ENCODE measurements at regions not wholly inside any gene's neighbourhood (a gene's known extent, or its start where the extent isn't known, plus 50 kb on each side); places are given as distances from the start of the nearest gene placed in this dataset.

- no TSS peak for BruUV-seq (replicated peaks)
- no peaks in the 10 kb centered on the region for H3K27me3 ChIP-seq (ENCODE audit: insufficient read depth, low read length)
- H3K9me3 ChIP-seq (ENCODE audit: control insufficient read depth in 1 of 2, insufficient read depth in 1 of 2, low read depth in 1 of 2, low read length in 2 of 2) = no peaks in the 10 kb centered on the region
- H3K27ac ChIP-seq (ENCODE audit: low read depth, low read length) = no peak overlapping the region
- CTCF ChIA-PET = no interaction called here
- intact Hi-C loops (cut with micrococcal nuclease) = no loop called here
- H4K20me1 ChIP-seq (ENCODE audit: insufficient read depth) = no peaks in the 10 kb centered on the region; the same call in 1 of the 2 replicates
- H3K4me3 ChIP-seq (replicated peaks in 1 of 2; ENCODE audit: low read depth in 1 of 2, low read length in 2 of 2) = no peak overlapping the region
- H3K9ac ChIP-seq (ENCODE audit: low read length) = no peak overlapping the region
- no peaks in the 10 kb centered on the region for H3K36me3 ChIP-seq (ENCODE audit: control insufficient read depth in 1 of 2, insufficient read depth in 2 of 2, low read length in 2 of 2)
- no peak for ATAC-seq
- no peaks in the 10 kb centered on the region for H3K4me1 ChIP-seq (ENCODE audit: control insufficient read depth in 1 of 2, insufficient read depth in 2 of 2, low read length in 2 of 2)
- DNase-seq (ENCODE audit: low read depth, low spot score) = no peak
- no peaks in the 10 kb centered on the region for H3K9me2 ChIP-seq (ENCODE audit: insufficient read depth)
- no peak overlapping the region for H2AFZ ChIP-seq (ENCODE audit: low read depth, low read length, poor library complexity, severe bottlenecking)
- H3K4me2 ChIP-seq (ENCODE audit: low read length) = no peak overlapping the region
- POLR2A ChIA-PET = no interaction called here
- H3K79me2 ChIP-seq (ENCODE audit: insufficient read depth, low read length) = no peaks in the 10 kb centered on the region
- RAD21 ChIA-PET (ENCODE audit: low non-redundant PET in 1 of 2, low total read pairs in 2 of 2, uncharacterized antibody in 2 of 2, unreplicated experiment in 2 of 2) = no interaction called here
- TF ChIP-seq, protein P1, sequence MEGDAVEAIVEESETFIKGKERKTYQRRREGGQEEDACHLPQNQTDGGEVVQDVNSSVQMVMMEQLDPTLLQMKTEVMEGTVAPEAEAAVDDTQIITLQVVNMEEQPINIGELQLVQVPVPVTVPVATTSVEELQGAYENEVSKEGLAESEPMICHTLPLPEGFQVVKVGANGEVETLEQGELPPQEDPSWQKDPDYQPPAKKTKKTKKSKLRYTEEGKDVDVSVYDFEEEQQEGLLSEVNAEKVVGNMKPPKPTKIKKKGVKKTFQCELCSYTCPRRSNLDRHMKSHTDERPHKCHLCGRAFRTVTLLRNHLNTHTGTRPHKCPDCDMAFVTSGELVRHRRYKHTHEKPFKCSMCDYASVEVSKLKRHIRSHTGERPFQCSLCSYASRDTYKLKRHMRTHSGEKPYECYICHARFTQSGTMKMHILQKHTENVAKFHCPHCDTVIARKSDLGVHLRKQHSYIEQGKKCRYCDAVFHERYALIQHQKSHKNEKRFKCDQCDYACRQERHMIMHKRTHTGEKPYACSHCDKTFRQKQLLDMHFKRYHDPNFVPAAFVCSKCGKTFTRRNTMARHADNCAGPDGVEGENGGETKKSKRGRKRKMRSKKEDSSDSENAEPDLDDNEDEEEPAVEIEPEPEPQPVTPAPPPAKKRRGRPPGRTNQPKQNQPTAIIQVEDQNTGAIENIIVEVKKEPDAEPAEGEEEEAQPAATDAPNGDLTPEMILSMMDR (IDR thresholded peaks at IDR 0.05 in 2 of 3, conservative IDR thresholded peaks at IDR 0.05 in 1 of 3; ENCODE audit: borderline replicate concordance in 1 of 3, insufficient read depth in 1 of 3, low read depth in 2 of 3, low read length in 2 of 3) = no peak
- TF ChIP-seq ZFX (IDR thresholded peaks at IDR 0.05) = no peak
- TF ChIP-seq ELF1 (IDR thresholded peaks at IDR 0.05; ENCODE audit: borderline replicate concordance, low read depth) = no peak
- TF ChIP-seq ZNF274 (IDR thresholded peaks at IDR 0.05; ENCODE audit: low read depth, low read length) = no peak
- TF ChIP-seq CBX3 (IDR thresholded peaks at IDR 0.05; ENCODE audit: low read depth) = no peak
- TF ChIP-seq, protein P2, sequence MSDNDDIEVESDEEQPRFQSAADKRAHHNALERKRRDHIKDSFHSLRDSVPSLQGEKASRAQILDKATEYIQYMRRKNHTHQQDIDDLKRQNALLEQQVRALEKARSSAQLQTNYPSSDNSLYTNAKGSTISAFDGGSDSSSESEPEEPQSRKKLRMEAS (IDR thresholded peaks at IDR 0.05) = no peak
- no peak for TF ChIP-seq SIN3A (IDR thresholded peaks at IDR 0.05; ENCODE audit: low read depth)
- no peak for TF ChIP-seq EZH2 (IDR thresholded peaks at IDR 0.05)
- TF ChIP-seq, protein P3, sequence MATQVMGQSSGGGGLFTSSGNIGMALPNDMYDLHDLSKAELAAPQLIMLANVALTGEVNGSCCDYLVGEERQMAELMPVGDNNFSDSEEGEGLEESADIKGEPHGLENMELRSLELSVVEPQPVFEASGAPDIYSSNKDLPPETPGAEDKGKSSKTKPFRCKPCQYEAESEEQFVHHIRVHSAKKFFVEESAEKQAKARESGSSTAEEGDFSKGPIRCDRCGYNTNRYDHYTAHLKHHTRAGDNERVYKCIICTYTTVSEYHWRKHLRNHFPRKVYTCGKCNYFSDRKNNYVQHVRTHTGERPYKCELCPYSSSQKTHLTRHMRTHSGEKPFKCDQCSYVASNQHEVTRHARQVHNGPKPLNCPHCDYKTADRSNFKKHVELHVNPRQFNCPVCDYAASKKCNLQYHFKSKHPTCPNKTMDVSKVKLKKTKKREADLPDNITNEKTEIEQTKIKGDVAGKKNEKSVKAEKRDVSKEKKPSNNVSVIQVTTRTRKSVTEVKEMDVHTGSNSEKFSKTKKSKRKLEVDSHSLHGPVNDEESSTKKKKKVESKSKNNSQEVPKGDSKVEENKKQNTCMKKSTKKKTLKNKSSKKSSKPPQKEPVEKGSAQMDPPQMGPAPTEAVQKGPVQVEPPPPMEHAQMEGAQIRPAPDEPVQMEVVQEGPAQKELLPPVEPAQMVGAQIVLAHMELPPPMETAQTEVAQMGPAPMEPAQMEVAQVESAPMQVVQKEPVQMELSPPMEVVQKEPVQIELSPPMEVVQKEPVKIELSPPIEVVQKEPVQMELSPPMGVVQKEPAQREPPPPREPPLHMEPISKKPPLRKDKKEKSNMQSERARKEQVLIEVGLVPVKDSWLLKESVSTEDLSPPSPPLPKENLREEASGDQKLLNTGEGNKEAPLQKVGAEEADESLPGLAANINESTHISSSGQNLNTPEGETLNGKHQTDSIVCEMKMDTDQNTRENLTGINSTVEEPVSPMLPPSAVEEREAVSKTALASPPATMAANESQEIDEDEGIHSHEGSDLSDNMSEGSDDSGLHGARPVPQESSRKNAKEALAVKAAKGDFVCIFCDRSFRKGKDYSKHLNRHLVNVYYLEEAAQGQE (IDR thresholded peaks at IDR 0.05; ENCODE audit: low read depth) = no peak
- TF ChIP-seq ZBTB33 (IDR thresholded peaks at IDR 0.05; ENCODE audit: extremely low read depth, insufficient replicate concordance, low read length) = no peak
- TF ChIP-seq YY1 (IDR thresholded peaks at IDR 0.05; ENCODE audit: extremely low read depth, insufficient replicate concordance, low read depth, low read length) = no peak
- TF ChIP-seq EGR1 (IDR thresholded peaks at IDR 0.05; ENCODE audit: low read depth) = no peak
- no peak for TF ChIP-seq JUND (IDR thresholded peaks at IDR 0.05)
- TF ChIP-seq CEBPB (IDR thresholded peaks at IDR 0.05; ENCODE audit: low read depth) = no peak
- no peak for TF ChIP-seq SP1 (IDR thresholded peaks at IDR 0.05; ENCODE audit: low read depth)
- no peak for TF ChIP-seq SRF (IDR thresholded peaks at IDR 0.05; ENCODE audit: low read depth)
- TF ChIP-seq POLR2A (IDR thresholded peaks at IDR 0.05; ENCODE audit: borderline replicate concordance, extremely low read depth, insufficient read depth, insufficient read length) = no peak
- no peak for TF ChIP-seq FOSL1 (IDR thresholded peaks at IDR 0.05; ENCODE audit: low read depth)
- no peak for TF ChIP-seq POLR2AphosphoS5 (IDR thresholded peaks at IDR 0.05; ENCODE audit: low read depth, low read length)
Measured at GRCh38 chr4:179509489-179509888, 2067.3 kb upstream of the AGA start.

All from HCT116 (cell line).